Mammary epithelial cell (primary cell): ENCODE measurements at regions not wholly inside any gene's neighbourhood (a gene's known extent, or its start where the extent isn't known, plus 50 kb on each side); places are given as distances from the start of the nearest gene placed in this dataset.

Source experiments
- CTCF ChIP-seq, 2 donors: IDR thresholded peaks in 1 of 2; conservative IDR thresholded peaks in 1 of 2; 2 replicates each; pipeline ENCODE4 v1.5.1; 2011 to 2012; ENCODE audit warnings: inconsistent platforms in 2 of 2, low read length in 2 of 2, mild to moderate bottlenecking in 2 of 2, control low read depth in 1 of 2, low read depth in 1 of 2; ENCODE audit not compliant: insufficient read depth in 1 of 2; ENCODE audit errors: extremely low read depth in 1 of 2
- EZH2 ChIP-seq: IDR thresholded peaks from 2 replicates; pipeline ENCODE4 v1.6.1; 2012; ENCODE audit warnings: low read length, inconsistent platforms, borderline replicate concordance

- no peak for TF ChIP-seq CTCF (conservative IDR thresholded peaks at IDR 0.05 in 1 of 2, IDR thresholded peaks at IDR 0.05 in 1 of 2; ENCODE audit: extremely low read depth in 1 of 2, insufficient read depth in 1 of 2, low read depth in 1 of 2, low read length in 2 of 2)
- no peak for TF ChIP-seq EZH2
Observed at GRCh38 chr15:38743147-38743546, 178.5 kb upstream of the RASGRP1 start.
